OCI-LY7 (cell line): ENCODE measurements at regions not wholly inside any gene's neighbourhood (a gene's known extent, or its start where the extent isn't known, plus 50 kb on each side); places are given as distances from the start of the nearest gene placed in this dataset.

Source experiments
- BruUV-seq: library from RNA; stranded (reverse); fragments of 400-500 nt; replicated peaks from 2 replicates; lab custom pipeline; 2021; lab: Mats Ljungman, UMichigan
- CTCF ChIA-PET: fragments of 300-600 bp; sonication (Branson Sonifier 250); formaldehyde crosslinking; loops from one replicate; lab custom pipeline; 2022; ENCODE audit warnings: antibody characterized with exemption; ENCODE audit not compliant: unreplicated experiment; lab: Charles Lee
- POLR2A ChIA-PET: fragments of 300-600 bp; sonication (Branson Sonifier 250); formaldehyde crosslinking; loops from one replicate; lab custom pipeline; 2022; ENCODE audit warnings: antibody characterized with exemption; lab: Charles Lee
- DNase-seq: peaks from one replicate; pipeline ENCODE4 v3.0.0-alpha.2; 2015; ENCODE audit warnings: low spot score
- H2AFZ ChIP-seq: fragments of 200-600 bp; sonication (generic), shearing (Covaris generic); 2 replicates; pipeline ENCODE4 v1.6.1; 2014; ENCODE audit warnings: mild to moderate bottlenecking, antibody characterized with exemption, low read length, moderate library complexity
- H3K27ac ChIP-seq: fragments of 200-600 bp; sonication (generic); 2 replicates; pipeline ENCODE4 v1.5.1; 2014; ENCODE audit warnings: mixed run types, low read depth, mild to moderate bottlenecking, moderate library complexity, low read length, inconsistent platforms; ENCODE audit not compliant: poor library complexity, severe bottlenecking
- H3K36me3 ChIP-seq: fragments of 200-600 bp; sonication (generic); 2 replicates; pipeline ENCODE4 v1.6.1; 2014; ENCODE audit warnings: mild to moderate bottlenecking, antibody characterized with exemption, low read length, moderate library complexity, mixed read lengths; ENCODE audit not compliant: insufficient read depth
- H3K4me1 ChIP-seq: fragments of 200-600 bp; sonication (generic); 2 replicates; pipeline ENCODE4 v1.5.1; 2014; ENCODE audit warnings: mild to moderate bottlenecking, low read length; ENCODE audit not compliant: insufficient read depth, poor library complexity, severe bottlenecking
- H3K4me2 ChIP-seq: fragments of 200-600 bp; sonication (generic); 2 replicates; pipeline ENCODE4 v1.6.1; 2014; ENCODE audit warnings: mild to moderate bottlenecking, low read length
- H3K4me3 ChIP-seq: fragments of 200-600 bp; sonication (generic); 2 replicates; pipeline ENCODE4 v1.5.1; 2014; ENCODE audit warnings: mild to moderate bottlenecking, low read depth, low read length; ENCODE audit not compliant: poor library complexity, severe bottlenecking
- H3K79me2 ChIP-seq: fragments of 200-600 bp; sonication (generic); 2 replicates; pipeline ENCODE4 v1.6.1; 2016; ENCODE audit warnings: low read depth, mild to moderate bottlenecking, low read length, moderate library complexity, mixed read lengths; ENCODE audit not compliant: insufficient read depth
- H3K9me2 ChIP-seq: fragments of 200-600 bp; sonication (generic); 2 replicates; pipeline ENCODE4 v1.6.1; 2016; ENCODE audit warnings: mild to moderate bottlenecking, low read length, mixed read lengths; ENCODE audit not compliant: insufficient read depth
- H3K9me3 ChIP-seq: fragments of 200-600 bp; sonication (generic); 2 replicates; pipeline ENCODE4 v1.6.1; 2014; ENCODE audit warnings: mild to moderate bottlenecking, mixed run types, low read length, mixed read lengths
- H4K20me1 ChIP-seq: fragments of 200-600 bp; sonication (generic); 2 replicates; pipeline ENCODE4 v1.6.1; 2014; ENCODE audit warnings: mild to moderate bottlenecking, antibody characterized with exemption, low read length, moderate library complexity, mixed read lengths; ENCODE audit not compliant: insufficient read depth
- CTCF ChIP-seq: fragments of 200-600 bp; sonication (generic); conservative IDR thresholded peaks from 2 replicates; pipeline ENCODE4 v1.5.1; 2014; ENCODE audit warnings: mild to moderate bottlenecking, antibody characterized with exemption, low read length, moderate library complexity, mixed read lengths
- EZH2phosphoT487 ChIP-seq: fragments of 200-600 bp; sonication (generic); IDR thresholded peaks from 2 replicates; pipeline ENCODE4 v1.6.1; 2018; ENCODE audit warnings: low read depth, borderline replicate concordance, mild to moderate bottlenecking, mixed run types, antibody characterized with exemption, low read length, moderate library complexity, mixed read lengths
- intact Hi-C: fragments of 100-400 bp; cut with micrococcal nuclease; formaldehyde crosslinking; loops from one replicate; pipeline ENCODE4 v1.10.0; 2022; ENCODE audit not compliant: unreplicated experiment

GRCh38 chr16:72626623-72627022, 421.3 kb downstream of the ZFHX3 start:
- Histone ChIP-seq H3K36me3 (no peaks in the 10 kb centered on the region), H3K4me2 (no peak overlapping the region), H3K9me2 (no peaks in the 10 kb centered on the region), H3K27ac (no peak overlapping the region), H3K9me3 (no peaks in the 10 kb centered on the region), H3K79me2 (no peaks in the 10 kb centered on the region), H3K4me3 (no peak overlapping the region), H4K20me1 (no peaks in the 10 kb centered on the region), H2AFZ (no peak overlapping the region), H3K4me1 (no peaks in the 10 kb centered on the region)
- DNase-seq: no peak
- ChIA-PET POLR2A (no interaction called here), CTCF (no interaction called here)
- TF ChIP-seq EZH2phosphoT487 (no peak), CTCF (no peak)
- no TSS peak for BruUV-seq
- intact Hi-C loops: no loop called here

DNA sequence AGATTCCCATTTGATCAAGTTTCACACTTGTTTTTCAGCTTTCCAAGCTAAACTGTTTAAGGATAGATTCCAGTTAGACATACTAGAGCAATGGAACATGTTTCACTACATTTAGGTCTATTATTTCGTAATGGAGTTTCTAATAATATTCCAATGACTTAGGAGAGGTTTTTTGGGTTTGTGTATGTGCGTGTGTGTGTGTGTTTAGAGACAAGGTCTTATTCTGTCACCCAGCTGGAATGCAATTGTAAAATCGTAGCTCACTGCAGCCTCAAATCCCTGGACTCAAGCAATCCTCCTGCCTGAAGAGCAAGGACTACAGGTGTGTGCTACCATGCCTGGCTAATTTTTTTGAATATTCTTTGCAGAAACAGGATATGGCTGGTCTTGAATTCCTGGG, 426.3 kb downstream of the ZFHX3 start:
- Histone ChIP-seq H3K36me3 (no peaks in the 10 kb centered on the region), H3K27ac (no peak overlapping the region), H3K4me2 (no peak overlapping the region), H3K79me2 (no peaks in the 10 kb centered on the region), H4K20me1 (no peaks in the 10 kb centered on the region), H3K4me3 (no peak overlapping the region), H2AFZ (no peak overlapping the region), H3K9me2 (no peaks in the 10 kb centered on the region), H3K9me3 (no peaks in the 10 kb centered on the region), H3K4me1 (no peaks in the 10 kb centered on the region)
- no peak for DNase-seq
- POLR2A ChIA-PET: interaction anchor here (0.9 kb wide), 1 partner anchor 31 kb away, joined by 3 read pairs; no protein-coding TSS in a partner anchor
- CTCF ChIA-PET: no interaction called here
- TF ChIP-seq EZH2phosphoT487 (no peak), CTCF (no peak)
- intact Hi-C loops: no loop called here
- no TSS peak for BruUV-seq

GRCh38 chr16:72620853-72621252, 427.1 kb downstream of the ZFHX3 start:
- Histone ChIP-seq H3K79me2 (no peaks in the 10 kb centered on the region), H3K27ac (no peak overlapping the region), H3K4me1 (no peaks in the 10 kb centered on the region), H3K36me3 (no peaks in the 10 kb centered on the region), H3K4me2 (no peak overlapping the region), H2AFZ (no peak overlapping the region), H3K4me3 (no peak overlapping the region), H3K9me2 (no peaks in the 10 kb centered on the region), H4K20me1 (no peaks in the 10 kb centered on the region), H3K9me3 (no peaks in the 10 kb centered on the region)
- no TSS peak for BruUV-seq
- no peak for DNase-seq
- ChIA-PET CTCF (no interaction called here), POLR2A (interaction anchor here (0.5 to 0.9 kb wide), 2 partner anchors 21 to 31 kb away, joined by 3 read pairs; no protein-coding TSS in a partner anchor)
- intact Hi-C loops: no loop called here
- TF ChIP-seq CTCF (no peak), EZH2phosphoT487 (no peak)
